HG03196 (cell line): ENCODE measurements at regions not wholly inside any gene's neighbourhood (a gene's known extent, or its start where the extent isn't known, plus 50 kb on each side); places are given as distances from the start of the nearest gene placed in this dataset.

Experiments used
- ATAC-seq: cut with Tn5 transposase; IDR thresholded peaks from one replicate; pipeline ENCODE4 v1.9.1; 2021; ENCODE audit not compliant: unreplicated experiment

DNA sequence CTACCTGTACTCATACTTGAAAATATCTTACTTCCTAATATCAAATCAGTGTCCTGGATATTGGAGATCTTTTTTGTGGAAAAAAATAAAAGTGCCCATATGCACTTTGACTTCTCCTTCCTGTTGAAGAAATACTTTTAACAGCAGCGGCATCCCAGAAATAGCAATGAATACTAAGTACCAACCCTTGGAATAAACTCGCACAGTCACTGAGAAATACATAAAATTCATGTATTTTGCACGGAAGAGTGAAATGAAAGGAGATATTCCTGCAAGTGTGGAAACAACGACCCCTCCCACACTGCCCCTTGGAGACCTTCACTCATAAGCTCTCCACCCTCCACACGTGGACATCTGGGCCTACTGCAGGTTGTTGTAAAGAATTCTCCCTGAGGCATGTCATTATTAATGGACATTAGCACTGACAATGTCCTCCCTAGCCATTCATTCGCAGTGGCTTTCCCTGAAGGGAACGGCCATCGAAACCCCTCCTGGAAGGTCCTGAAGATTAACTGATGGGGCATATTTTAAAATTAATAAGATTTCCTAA, 407.6 kb upstream of the PFKP start:
- ATAC-seq: no peak

DNA sequence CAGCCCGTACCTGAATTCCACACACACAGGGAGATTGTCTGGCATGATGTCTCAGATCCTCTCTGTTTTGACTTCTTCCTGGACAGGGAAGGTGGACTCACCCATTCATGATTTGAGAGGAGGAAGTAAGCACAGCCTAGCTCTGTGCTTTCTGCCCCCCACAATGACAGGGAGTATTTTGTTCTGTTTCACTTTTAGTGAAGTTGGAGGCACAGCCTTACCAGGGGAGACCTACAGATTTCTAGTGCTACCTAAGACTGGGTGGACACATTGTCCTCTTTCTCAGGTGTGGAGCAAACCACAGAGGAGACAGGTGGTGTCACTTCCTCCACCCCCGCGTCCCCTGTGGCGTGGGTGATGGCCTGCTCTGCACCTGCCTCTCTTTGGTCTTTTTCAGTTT, 408.6 kb upstream of the PFKP start:
- ATAC-seq: no peak

DNA sequence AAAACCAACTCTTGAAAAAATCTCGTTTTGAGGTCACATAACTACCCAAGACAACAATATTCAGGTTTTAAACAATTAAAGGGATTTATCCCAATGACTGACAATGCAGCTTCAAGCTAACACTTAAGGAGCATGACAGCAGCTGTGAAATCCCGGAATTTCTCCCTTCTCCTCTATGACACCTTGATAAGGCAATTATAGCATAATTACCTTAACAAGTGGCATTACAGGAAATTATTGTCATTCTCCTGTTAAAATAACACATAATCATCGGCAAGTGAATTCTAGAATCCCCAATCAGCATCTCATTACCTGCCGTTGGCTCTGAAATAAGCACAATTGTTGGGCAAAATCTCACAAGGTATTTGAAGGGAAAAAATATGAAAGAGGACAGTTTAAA, 417.0 kb upstream of the PFKP start:
- ATAC-seq: no peak

DNA sequence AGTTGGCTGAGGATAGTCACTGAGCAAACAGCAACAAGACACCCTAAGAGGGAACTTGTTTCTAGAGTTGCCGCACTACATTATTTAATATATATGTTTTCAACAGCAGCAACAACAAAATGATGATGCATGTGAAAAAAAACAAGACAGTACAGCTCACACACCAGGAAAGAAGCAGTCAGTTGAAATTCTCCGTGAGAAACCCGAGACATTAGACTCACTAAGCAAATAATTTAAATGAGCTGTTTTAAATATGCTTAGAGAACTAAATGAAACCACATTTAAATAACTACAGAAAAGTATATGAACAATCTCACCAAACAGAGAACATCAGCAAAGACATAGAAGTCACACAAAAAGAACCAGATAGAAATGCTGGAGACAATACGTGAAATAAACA, 426.3 kb upstream of the PFKP start:
- no peak for ATAC-seq

DNA sequence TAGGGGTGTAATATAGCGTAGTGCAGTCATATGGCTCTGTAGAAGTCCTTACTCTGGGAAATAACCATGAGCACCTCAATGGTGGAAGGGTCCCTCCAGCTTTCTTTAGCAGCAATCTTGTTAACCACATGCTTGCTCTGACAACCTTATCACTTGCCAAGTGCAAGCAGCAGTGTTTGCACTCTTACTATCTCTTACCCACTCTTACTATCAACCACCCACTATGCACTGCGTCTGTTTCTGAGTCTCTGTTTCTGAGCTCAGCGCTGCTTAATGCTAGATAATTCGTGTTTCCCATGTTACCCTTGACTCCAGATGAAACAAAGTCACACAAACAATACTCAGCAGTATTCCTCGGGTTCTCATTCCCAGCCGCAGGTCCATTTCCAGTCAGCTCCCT, 433.7 kb upstream of the PFKP start:
- ATAC-seq: no peak

DNA sequence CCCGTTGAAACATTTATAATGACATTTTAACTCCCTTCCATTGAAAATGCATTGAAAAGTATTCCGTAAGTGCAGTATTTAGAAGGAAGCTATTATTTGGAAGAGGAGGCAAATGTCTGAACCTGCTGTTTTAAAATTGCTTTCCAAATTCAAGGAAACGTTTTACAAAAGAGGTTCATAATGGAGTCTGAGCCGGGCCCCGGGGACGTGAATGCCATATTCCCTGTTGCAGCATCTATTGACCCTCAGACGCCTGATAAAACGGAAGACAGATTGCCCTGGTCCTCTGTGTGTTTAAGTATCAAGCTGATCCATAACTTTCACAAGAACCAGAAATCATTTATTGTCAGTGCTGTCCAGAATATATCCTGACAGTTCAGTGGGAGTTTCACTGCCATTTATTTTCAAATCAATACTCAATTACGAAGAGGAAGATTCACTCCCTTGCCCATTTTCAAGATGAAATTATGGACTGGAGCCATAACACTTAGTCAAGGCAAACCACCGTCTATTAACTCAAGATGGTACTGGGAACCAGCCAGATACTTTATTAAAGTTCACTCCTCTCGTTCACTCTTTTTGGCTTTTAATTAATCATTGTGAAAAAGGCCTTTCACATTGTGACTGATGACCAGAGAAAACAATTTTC, 435.7 kb upstream of the PFKP start:
- no peak for ATAC-seq

DNA sequence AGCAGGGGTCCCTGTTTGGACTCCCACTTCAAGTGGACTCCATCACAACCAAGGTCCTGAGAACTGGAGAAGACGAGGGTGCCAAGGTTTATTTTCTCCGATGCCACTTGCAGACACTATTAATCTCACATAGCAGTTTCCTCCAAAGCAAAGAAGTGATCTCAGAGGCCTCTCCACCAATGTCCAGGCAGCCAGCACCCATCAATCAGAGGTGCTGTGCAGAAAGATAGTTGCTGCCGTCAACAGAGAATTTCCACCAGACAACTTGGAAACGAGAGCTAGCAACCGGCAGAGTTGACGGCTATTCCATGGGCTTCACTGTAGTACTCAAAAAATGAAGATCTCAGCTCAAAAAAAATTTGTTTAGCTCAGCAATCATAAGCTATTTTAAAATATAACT, 438.6 kb upstream of the PFKP start:
- ATAC-seq: no peak

DNA sequence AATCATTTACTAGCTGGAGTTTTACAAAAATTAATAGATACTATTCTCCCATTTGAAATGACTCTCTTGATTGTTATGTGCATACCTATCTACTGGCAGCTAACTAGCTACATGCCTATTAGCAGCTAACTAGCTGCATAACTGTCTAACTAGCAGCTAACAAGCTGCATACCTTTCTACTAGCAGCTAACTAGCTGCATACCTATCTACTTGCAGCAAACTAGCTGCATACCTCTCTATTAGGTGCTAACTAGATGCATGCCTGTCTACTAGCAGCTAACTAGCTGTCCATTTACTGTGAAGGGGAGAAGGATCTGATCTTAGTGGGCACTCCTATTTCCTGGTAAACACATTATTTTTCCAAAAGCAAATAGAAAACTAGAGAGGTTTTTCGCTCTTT, 439.4 kb upstream of the PFKP start:
- ATAC-seq: no peak

DNA sequence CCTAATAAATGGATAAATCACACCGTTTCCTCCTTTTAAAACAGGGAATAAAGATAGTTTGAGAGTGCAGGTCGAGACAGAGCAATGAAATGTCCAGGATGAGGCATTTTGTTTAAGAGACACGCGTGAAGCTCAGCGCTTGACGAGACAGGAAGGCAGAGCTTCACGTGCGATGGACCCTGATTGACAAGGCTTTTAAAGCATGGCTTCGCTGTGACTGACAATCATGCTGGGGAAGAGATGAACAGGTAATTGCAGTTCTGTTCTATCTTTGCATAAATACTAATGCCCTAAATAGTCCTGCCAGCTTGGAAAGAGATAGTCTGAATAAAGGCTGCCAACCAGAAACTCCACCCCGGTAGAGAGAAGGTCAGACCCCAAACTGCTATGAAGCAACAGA, 442.3 kb upstream of the PFKP start:
- no peak for ATAC-seq

DNA sequence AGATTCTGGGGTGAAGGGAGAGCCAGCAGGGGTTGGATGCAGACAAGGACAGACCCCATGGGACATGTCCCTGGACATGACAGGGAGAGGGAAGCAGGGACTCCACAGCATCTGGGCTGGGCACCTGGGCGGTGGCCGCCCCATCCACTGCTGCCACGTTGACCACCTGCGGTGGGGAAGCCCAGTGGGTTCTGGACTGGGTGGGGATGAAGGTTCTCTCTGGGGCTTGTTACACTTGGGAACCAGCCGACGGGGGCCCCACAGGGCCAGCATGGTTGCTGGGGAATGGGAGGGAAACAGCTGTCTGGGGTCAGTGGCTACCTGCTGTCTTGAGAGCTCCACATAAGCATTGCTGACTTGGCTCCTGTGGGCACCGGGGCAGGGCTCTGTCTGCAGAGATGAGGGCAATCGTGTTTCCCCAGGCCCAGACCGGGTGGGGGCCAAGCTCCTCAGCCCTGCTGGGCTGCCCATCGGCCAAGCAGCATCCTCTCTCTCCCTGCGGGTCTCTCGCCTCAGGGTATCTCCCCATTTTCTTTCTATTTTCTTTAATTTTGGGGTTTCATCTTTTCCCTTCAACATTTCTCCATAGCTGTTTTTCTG, 443.6 kb upstream of the PFKP start:
- ATAC-seq: no peak

DNA sequence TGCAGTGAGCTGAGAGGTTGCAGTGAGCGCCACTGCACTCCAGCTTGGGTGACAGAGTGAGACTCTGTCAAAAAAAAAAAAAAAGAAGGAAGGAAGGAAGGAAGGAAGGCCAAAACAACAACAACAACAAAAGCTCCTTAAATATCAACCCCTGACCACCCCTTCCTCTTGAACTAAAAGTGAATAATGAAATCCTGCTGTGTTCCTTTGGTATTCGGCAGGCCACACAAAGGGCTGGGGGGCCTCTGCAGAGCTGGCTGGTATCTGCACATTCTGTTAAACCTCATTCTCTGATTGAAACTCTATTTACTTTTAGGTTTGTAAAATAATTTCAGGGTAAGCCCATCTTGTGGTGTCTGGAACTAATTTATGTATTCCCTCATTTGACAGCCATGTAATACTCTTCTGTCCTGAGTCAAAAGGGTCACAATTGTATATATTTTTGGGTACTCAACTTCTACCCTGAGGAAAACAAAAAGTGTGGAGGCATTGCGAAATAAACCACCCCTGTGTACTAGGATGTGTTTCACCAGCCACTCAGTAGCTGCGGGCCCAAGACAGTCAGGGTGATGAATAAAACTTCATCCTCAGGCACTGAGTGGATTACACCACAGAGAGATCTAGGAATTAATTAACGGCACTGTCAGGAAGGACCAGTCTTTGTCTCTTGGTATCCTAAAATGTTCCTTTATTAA, 446.4 kb upstream of the PFKP start:
- no peak for ATAC-seq

DNA sequence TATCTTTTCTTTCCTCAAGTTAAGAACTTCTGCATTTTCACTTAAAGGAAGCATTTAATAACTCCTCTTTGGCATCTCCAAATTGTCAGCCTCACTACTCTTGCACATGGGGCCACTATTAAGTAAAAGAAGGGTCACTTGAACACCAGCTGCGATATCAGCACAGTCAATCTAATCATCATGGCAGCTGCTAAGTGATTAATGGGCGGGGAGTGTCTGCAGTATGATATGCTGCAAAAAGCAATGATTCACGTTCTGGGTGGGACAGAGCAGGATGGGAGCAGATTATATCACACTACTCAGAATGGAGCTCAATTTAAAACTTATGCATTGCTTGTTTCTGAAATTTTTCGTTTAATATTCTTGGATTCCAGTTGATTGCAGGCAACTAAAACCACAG, 447.4 kb upstream of the PFKP start:
- no peak for ATAC-seq

DNA sequence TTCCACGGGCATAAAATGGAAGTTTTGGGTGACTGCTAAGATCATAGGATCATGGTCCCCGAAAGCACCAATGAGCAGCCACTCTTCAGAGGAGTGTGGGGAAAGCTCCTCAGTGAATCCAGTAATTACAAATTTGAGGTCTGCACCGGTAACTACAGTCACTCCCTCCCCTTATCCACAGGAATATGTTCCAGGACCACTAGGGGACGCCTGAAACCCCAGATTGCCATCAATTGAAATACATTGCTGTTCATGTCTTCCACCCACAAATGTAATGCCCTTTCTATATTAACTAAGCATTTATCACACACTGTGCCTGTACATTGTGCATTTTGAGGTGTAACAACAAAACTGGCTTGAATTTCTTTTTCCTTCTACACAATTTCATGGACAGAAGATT, 447.9 kb upstream of the PFKP start:
- no peak for ATAC-seq

DNA sequence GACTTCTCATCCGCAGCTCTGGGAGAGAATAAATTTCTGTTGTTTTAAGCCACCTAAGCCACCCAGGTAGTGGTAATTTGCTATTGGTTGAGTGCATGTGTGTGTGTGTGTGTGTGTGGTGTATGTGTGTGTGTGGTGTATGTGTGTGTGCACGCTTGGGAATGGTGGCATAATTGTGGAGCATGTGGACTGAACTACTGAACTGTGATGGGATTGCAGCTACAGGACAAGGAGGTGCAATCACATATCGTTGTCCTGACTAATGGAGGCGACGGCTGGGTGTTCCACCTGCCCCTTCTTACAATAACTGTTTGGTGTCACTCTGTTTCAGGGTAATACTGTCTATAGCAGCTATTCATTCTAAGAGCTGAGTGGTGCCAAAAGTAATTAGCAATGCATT, 448.7 kb upstream of the PFKP start:
- ATAC-seq: no peak

DNA sequence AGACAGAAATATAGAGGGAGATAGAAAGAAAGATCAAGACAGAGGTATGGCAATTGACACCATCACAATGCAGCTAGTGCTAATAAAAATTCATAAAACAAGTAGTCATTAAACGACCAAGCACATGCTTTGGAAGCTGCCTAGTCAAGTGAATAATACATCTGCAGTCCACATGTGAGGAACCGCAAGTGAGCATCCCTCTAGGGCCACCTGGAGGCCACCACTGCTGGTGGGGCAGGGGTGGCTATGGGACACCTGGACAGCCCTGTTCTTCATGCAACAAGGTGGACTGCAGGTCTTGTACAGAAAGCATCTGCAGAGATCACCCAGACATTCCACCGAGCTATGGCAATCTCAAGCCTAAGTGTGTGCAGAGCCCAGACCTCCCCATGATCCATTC, 451.1 kb upstream of the PFKP start:
- ATAC-seq: no peak

DNA sequence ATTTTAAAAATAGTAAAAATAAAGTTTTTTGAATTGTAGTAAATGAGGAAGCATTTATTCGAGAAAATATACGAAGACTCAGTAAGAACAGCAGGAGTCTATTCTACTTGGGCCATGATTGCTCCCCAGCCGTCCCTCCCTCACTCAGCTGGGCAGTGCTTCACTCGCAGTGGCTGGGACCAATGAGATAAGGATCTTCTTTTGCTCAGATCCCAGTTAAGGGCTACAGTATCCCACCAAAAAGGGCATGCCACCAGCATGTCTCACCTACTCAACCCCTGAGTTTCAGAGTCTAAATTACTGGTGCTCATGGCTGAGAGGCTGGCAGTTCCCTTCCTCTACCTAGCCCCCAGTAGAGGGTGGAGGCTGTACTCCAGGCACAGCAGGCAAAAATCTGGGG, 455.7 kb upstream of the PFKP start:
- ATAC-seq: no peak

DNA sequence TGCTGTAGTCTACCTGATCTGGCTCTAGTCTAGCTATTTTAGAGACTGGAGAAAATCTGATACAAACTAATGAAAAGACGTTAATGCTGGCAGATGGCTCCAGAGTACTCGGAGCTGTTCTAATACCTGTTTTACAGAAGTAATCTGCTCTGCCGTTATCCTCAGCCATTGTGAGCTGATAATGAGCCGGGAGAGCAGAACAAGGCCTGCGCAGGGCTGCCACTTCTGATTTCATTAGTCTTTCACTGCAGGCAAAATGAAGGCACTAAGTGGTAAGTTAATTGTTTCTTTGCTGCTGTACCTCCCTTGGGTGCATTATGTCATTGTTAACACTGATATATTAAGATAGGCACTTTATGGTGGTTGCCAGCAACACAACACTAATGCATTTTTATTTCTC, 456.4 kb upstream of the PFKP start:
- no peak for ATAC-seq

DNA sequence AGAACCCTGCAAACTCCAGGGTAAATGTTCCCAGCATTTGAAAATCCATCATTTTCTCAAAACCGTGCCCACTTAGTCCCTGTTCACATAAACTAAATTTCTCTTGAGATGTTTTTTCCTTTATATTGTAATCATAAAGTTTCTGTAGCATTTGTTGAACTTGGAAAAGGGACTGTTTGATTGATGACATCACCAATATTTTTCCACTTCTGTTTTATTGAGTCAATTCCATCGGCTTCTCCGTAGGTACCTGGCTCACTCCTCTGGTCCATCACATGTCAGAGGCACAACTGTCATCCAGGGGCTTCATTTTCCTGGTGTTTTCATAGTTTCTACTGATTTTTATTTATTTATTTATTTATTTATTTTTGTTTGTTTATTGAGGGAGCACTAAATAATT, 462.5 kb upstream of the PFKP start:
- ATAC-seq: no peak

DNA sequence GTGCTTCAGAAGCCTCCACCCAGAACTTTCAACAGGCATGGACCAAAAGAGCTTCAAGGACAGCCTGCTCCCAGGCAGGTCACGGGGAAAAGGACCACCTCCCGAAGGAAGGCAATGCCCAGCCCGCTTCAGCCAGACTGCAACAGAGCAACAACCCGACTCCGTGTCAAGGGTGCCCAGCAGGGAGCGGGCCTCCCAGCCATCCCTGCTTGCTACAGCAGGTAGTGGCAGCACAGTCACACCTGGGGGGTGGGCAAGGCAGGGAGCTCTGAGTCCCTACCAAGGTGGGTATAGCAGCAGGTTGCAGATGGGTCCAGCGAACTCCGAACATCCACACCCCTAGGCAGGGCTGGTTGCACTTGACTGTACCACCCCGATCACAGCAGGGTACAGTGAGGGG, 467.8 kb upstream of the PFKP start:
- ATAC-seq: no peak

DNA sequence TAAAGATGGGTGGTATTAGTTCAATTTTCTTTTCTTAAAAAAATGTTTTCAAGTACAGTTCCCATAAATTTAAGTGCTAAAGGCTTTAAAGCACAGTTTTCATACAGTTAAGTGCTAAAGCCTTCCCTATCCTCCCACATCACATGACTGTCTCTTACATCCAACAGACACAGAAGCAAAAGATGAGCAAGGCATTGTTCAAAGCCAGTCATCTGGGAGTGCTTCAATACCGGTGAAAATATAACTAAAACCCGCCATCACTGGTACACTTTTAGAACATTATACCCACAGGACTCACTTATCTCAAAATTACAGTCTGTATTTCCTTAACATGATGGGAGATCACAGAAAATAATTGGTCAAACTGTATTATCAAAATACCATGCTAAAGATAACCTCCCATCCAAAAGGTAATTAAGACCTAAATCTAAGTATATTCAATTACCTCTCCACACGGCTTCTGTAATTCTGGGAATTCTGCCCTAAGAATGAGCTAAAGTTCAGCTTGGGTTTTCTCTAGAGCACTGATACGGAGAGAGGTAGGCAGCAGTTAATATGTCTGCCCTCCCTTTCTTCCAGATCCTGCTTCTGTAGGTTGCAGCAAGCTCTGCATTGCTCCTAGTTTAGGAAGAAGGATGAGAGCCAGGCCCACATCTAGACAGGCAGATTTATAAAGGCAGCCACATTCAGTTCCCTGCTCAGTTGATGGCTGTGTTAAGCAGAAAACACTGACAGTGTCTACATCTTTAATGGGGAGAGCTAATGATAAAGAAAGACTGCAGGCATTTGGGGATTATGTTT, 474.8 kb upstream of the PFKP start:
- ATAC-seq: no peak

DNA sequence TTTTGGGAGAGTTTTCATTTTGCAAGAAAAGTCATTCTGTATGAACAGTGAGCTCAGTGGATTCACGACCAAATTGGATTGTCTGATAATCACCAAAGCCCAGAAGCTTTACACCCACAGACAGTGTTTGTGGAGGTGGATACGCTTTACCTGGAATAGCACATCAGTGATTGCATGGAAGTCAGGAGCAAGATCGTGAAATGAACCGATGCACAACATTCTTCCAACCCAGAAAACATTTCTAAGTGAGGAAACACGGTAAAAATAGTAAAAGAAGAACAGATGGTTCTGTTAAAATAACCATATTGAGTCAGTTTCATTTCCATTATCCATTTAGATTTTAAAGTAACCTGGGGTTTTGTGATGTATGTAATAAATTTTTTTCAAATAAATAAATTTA, 478.2 kb upstream of the PFKP start:
- no peak for ATAC-seq

DNA sequence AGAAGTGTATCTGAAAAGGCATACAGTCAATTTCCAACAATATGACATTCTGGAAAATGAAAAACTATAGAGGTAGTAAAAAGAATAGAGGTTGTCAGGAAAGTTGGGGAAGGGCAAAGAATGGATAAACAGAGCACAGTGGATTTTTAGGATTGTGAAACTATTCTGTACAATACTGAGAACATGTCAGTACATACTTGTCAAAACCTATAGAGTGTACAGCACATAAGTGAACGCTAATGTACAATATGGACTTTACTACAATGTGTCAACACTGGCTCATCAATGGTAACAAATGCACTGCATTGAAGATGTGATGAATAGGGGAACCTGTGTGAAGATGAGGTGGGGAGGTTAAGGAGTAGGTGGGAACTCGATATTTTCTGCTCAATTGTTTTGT, 483.0 kb upstream of the PFKP start:
- ATAC-seq: no peak
